ENCODE measurements at regions not wholly inside any gene's neighbourhood (a gene's known extent, or its start where the extent isn't known, plus 50 kb on each side); places are given as distances from the start of the nearest gene placed in this dataset.

DNA sequence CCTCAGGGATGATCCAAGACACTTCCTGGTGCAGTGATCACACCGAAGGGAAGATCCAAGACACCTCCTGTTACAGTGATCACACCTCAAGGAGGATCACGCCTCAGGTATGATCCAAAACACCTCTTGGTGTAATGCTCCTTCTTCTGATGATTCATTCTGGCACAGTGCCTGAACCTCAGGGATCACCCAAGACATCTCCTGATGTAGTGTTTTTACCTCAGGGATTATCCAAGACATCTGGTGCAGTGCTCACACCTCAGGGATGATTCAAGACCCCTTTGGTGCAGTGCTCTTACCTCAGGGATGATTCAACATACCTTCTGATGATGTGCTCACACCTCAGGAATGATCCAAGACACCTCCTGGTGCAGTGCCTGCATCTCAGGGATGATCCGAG, 124.4 kb downstream of the ASB1 start:
- H3K27me3 ChIP-seq: no peaks in the 10 kb centered on the region
- WGBS, 2 donors (ENCODE audit: low coverage in 1 of 2): 81% methylated on average over 3 of the region's 3 CpGs; no CpG with 5 or more reads in 1 of the 2 donors

DNA sequence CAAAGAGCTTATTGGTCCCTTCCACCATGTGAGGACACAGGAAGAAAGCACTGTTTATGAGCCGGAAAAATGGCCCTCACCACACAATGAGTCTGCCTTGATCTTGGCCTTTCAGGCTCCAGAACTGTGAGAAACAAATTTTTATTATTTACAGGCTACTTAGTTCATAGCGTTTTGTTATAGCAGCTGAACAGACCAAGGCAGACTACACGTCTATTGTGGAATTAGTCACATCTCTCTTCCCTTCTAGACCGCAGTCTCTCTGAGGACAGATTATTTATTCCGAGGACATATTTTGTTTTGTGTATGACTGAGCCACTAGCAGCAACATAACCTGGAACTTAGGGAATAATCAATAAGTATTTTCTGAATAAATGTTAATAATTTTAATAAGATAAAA, 125.5 kb downstream of the ASB1 start:
- Histone ChIP-seq H3K4me1 (no peaks in the 10 kb centered on the region), H3K36me3 (no peaks in the 10 kb centered on the region), H3K27me3 (no peaks in the 10 kb centered on the region), H3K4me3 (no peak overlapping the region), H3K9me3 (no peaks in the 10 kb centered on the region), H3K27ac (no peak overlapping the region)
- WGBS, 2 donors (ENCODE audit: low coverage in 1 of 2): 93 to 94% methylated on average over 4 to 5 of the region's 5 CpGs
- DNase-seq: no peak
- in situ Hi-C loops (cut with MboI; ENCODE audit: low pct_ligation_motif_present in 1 of 4, low pct_unique_long_range_greater_than_20kb in 1 of 4, low sequenced_read_pairs in 3 of 4) (no loop called here), intact Hi-C loops (cut with DNase I; ENCODE audit: low total_unique reads) (no loop called here)
- TF ChIP-seq EP300 (IDR thresholded peaks at IDR 0.05; ENCODE audit: low read depth) (no peak), POLR2A (IDR thresholded peaks at IDR 0.05) (no peak), POLR2AphosphoS5 (IDR thresholded peaks at IDR 0.05) (no peak)
- TF ChIP-seq, protein P1, sequence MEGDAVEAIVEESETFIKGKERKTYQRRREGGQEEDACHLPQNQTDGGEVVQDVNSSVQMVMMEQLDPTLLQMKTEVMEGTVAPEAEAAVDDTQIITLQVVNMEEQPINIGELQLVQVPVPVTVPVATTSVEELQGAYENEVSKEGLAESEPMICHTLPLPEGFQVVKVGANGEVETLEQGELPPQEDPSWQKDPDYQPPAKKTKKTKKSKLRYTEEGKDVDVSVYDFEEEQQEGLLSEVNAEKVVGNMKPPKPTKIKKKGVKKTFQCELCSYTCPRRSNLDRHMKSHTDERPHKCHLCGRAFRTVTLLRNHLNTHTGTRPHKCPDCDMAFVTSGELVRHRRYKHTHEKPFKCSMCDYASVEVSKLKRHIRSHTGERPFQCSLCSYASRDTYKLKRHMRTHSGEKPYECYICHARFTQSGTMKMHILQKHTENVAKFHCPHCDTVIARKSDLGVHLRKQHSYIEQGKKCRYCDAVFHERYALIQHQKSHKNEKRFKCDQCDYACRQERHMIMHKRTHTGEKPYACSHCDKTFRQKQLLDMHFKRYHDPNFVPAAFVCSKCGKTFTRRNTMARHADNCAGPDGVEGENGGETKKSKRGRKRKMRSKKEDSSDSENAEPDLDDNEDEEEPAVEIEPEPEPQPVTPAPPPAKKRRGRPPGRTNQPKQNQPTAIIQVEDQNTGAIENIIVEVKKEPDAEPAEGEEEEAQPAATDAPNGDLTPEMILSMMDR (IDR thresholded peaks at IDR 0.05): no peak

More for the DNA sequence above, 124.4 kb downstream of the ASB1 start:
- no peaks in the 10 kb centered on the region for H3K9me3 ChIP-seq
- TF ChIP-seq POLR2A (IDR thresholded peaks at IDR 0.05) (no peak), EP300 (IDR thresholded peaks at IDR 0.05; ENCODE audit: low read depth) (no peak), POLR2AphosphoS5 (IDR thresholded peaks at IDR 0.05) (no peak)
- TF ChIP-seq, protein P1 (IDR thresholded peaks at IDR 0.05): no peak
- in situ Hi-C loops (cut with MboI; ENCODE audit: low pct_ligation_motif_present in 1 of 4, low pct_unique_long_range_greater_than_20kb in 1 of 4, low sequenced_read_pairs in 3 of 4) (no loop called here), intact Hi-C loops (cut with DNase I; ENCODE audit: low total_unique reads) (no loop called here)
- no peaks in the 10 kb centered on the region for H3K36me3 ChIP-seq
- H3K27ac ChIP-seq: no peak overlapping the region
- no peak overlapping the region for H3K4me3 ChIP-seq
- DNase-seq: no peak
- H3K4me1 ChIP-seq: no peaks in the 10 kb centered on the region

DNA sequence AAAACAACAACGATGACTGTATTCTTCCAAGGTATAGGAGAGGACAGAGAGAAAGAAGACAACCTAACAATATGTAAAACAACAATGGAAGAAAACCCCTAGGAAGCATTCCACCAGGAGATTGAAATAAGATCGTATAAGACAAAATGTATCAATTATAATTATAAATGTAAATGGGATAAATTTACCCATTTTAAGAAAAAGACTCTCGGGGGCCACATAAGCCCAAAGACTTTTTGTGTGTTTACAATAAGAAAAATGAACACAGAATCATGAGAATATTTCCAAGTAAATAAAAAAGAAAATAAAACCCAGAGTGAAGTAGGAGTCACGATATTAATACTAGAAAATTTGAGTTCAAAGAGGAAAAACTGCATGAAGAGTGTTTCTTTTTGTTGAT, 126.4 kb downstream of the ASB1 start:
- Histone ChIP-seq H3K27me3 (no peaks in the 10 kb centered on the region), H3K27ac (no peak overlapping the region), H3K36me3 (no peaks in the 10 kb centered on the region), H3K4me3 (no peak overlapping the region), H3K9me3 (no peaks in the 10 kb centered on the region), H3K4me1 (no peaks in the 10 kb centered on the region)
- no peak for DNase-seq
- intact Hi-C loops (cut with DNase I; ENCODE audit: low total_unique reads): no loop called here
- TF ChIP-seq POLR2A (IDR thresholded peaks at IDR 0.05): no peak
- TF ChIP-seq, protein P1 (IDR thresholded peaks at IDR 0.05): no peak
- TF ChIP-seq POLR2AphosphoS5 (IDR thresholded peaks at IDR 0.05): no peak
- TF ChIP-seq EP300 (IDR thresholded peaks at IDR 0.05; ENCODE audit: low read depth): no peak
- in situ Hi-C loops (cut with MboI; ENCODE audit: low pct_ligation_motif_present in 1 of 4, low pct_unique_long_range_greater_than_20kb in 1 of 4, low sequenced_read_pairs in 3 of 4): no loop called here
- WGBS, 2 donors (ENCODE audit: low coverage in 1 of 2): 84 to 95% methylated on average over 4 of the region's 4 CpGs

DNA sequence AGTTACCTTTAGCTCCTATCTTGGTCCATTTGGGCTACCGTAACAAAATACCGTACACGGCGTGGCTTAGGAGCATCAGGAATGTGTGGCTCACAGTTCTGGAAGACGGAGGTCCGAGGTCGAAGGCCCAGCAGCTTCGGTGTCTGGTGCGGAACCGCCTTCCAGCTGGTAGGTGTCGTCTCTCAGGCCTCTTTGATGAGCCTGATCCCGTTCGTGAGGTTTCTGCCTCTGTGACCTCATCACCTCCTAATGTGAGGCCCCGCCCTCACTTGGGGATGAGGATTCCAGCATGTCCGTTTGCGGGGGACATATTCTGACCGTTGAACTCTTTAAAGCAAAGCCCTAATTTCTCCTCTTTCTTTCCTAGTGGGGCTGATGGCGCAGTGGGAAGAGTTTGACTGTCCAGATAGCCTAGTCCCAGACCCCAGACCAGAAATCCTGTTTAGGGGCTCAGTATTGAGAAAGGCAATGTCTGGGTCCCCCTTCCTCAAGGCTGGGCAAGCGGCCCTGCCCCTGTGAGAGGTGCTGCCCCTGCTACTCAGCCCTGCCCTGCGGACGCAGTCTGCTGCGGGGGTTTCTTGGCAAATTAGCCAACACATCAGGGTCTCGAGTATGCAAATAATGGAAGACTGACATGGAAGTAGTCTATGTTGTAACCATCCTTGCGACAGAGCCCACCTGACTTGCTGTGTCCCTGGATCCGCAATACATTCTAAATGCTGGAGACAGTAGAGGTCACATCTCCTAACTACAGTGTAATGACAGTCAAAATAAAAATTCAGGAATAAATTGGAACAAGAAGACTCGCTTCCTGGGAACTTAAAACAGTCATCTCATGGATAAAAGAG, 128.0 kb downstream of the ASB1 start:
- intact Hi-C loops (cut with DNase I; ENCODE audit: low total_unique reads) (no loop called here), in situ Hi-C loops (cut with MboI; ENCODE audit: low pct_ligation_motif_present in 1 of 4, low pct_unique_long_range_greater_than_20kb in 1 of 4, low sequenced_read_pairs in 3 of 4) (no loop called here)
- no peak for TF ChIP-seq POLR2AphosphoS5 (IDR thresholded peaks at IDR 0.05)
- TF ChIP-seq EP300 (IDR thresholded peaks at IDR 0.05; ENCODE audit: low read depth): no peak
- no peak for TF ChIP-seq POLR2A (IDR thresholded peaks at IDR 0.05)
- TF ChIP-seq, protein P1 (IDR thresholded peaks at IDR 0.05): no peak
- Histone ChIP-seq H3K4me3 (no peak overlapping the region), H3K27me3 (no peaks in the 10 kb centered on the region), H3K27ac (no peak overlapping the region), H3K9me3 (no peaks in the 10 kb centered on the region), H3K4me1 (no peaks in the 10 kb centered on the region), H3K36me3 (no peaks in the 10 kb centered on the region)
- WGBS, 2 donors (ENCODE audit: low coverage in 1 of 2): 46 to 82% methylated on average over 9 to 24 of the region's 26 CpGs
- no peak for DNase-seq

Measured in transverse colon (tissue), 4 donors.